ENCODE measurements at regions not wholly inside any gene's neighbourhood (a gene's known extent, or its start where the extent isn't known, plus 50 kb on each side); places are given as distances from the start of the nearest gene placed in this dataset.

- TF ChIP-seq EZH2phosphoT487 (IDR thresholded peaks at IDR 0.05; ENCODE audit: borderline replicate concordance, low read length) (no peak), CTCF (conservative IDR thresholded peaks at IDR 0.05; ENCODE audit: low read depth, low read length) (no peak), EZH2 (IDR thresholded peaks at IDR 0.05; ENCODE audit: low read length, unreplicated experiment) (no peak)
These were observed 113.4 kb upstream of the PMFBP1 start for GRCh38 chr16:72285324-72285723.
